Jurkat, Clone E6-1 (cell line): ENCODE measurements at regions not wholly inside any gene's neighbourhood (a gene's known extent, or its start where the extent isn't known, plus 50 kb on each side); places are given as distances from the start of the nearest gene placed in this dataset.

Experiments used
- DNase-seq: peaks from one replicate; pipeline ENCODE4 v3.0.0-alpha.2; 2011; ENCODE audit warnings: low read depth, low spot score
- H3K4me3 ChIP-seq: 2 replicates; pipeline ENCODE4 v1.5.1; 2011; ENCODE audit warnings: mild to moderate bottlenecking, low read length, control low read depth, moderate library complexity

DNA sequence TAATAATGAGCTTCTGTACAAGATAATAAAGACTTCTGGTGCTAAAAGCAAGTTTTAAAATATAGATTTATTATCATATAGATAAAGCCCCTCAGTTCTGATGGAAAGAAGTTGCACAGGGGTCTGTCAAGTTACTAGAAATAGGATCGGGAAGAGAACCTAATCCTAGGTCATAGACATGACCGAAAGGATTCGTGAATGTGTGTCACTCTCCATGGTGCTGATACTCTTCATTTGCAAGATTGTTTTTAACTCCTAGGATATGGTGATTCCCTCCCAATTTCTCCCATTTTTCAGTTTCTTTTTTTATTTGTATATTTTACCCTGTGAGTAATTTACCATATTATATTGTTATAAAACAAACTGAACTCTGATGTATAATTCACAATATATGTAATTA lies 58.9 kb upstream of the CTNNA2 start:
- H3K4me3 ChIP-seq = no peak overlapping the region
- DNase-seq = peak; percentile 3

DNA sequence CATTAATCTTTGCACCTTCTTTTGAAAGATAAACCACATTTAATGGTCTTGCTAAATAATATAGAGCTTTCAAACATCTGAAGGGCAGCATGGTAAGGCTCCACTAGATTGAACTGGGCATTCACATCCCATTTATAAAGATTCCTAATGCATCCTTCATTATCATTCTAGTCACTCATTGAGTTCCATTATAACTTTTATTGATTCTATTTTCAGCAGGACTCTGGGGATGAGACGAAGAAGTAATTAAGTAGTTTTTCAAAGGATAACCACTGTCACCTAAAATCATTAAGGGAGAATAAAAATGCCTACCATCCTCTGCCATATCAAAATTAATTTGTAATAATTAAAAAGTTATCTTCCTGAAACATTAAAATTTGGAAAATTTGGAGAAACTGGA lies 60.2 kb upstream of the CTNNA2 start:
- H3K4me3 ChIP-seq = no peak overlapping the region
- no peak for DNase-seq

DNA sequence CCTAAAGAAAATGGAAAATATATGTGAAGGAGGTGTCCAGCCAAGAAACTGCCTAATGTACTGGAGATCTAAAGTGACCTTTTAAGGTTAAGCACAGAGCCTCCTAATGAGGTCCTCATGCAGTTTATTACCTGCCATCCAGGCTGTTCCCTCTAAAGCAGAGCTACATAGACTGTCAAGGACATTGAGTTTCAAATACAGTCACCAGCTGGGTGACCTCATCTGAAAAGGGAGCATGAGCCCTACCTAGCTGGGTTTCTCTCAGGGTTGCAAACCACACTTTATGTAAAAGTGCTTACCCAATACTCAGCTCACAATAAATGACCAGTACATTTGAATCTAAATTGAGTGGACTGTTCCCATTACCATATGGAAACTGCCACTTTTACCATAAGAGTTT lies 65.4 kb upstream of the CTNNA2 start:
- DNase-seq = no peak
- no peak overlapping the region for H3K4me3 ChIP-seq

- DNase-seq = no peak
- no peak overlapping the region for H3K4me3 ChIP-seq
Observed at GRCh38 chr2:79446313-79446712, 66.5 kb upstream of the CTNNA2 start.

DNA sequence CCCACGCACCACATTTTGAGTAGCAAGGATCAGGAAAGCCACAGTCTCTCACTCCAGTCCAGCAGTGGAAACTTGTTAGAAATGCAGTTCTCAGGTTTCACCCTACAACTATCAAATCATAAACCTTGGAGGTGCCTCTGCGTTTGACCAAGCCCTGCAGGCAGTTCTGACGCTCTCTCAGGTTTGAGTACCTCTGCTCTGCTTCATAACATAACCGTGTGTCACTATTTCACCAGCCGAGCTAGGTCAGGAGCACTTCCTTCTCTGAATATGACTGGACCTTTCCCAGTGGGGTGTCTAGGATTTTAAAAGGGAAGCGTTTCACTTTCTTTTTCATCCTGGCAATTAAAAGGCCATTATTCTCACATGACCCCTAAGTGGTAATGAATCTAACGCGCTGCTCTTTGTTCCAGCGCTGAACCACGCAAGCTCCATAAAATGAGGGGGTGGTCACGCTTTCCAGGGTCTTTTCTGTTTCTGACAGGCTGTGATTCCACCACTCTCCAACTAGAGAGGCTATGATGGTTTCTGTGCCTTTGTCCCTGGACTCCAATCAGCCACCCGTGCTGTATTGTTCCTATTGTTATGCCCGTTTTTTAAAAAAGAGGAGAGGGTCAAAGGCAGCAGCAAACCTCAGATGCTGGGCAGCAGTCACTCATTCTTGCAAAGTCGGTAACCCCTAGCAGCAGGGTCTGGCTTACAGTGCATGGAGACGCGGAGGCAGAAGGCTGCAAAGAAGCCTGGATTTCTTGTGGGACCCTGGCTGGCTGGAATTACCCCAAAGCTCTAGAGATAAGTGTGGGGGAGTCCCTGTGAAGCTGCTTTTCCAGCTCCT lies 75.2 kb upstream of the CTNNA2 start:
- no peak overlapping the region for H3K4me3 ChIP-seq
- DNase-seq = no peak

DNA sequence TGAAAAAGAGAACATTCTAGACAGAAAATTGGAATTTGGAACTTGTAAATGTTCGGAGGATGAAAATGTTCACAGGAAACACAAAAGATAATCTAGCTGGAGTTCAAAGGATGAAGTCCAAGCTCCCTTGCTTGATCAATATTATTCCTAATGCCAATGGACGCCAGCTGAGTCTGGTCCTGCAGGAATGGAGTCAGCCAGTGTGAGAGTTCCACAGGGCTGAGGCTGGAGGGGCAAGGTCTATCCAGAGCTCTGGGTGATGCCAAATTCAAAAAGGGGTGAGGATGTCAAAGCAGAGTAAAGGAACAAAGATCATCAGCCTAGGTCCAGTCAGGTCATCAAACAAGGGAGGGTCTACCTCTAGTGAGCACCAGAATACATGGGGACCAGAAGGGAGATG lies 78.5 kb upstream of the CTNNA2 start:
- H3K4me3 ChIP-seq = no peak overlapping the region
- DNase-seq = no peak

GRCh38 chr2:79432731-79433146 lies 80.1 kb upstream of the CTNNA2 start:
- DNase-seq = no peak
- H3K4me3 ChIP-seq = no peak overlapping the region

GRCh38 chr2:79428745-79429144 lies 84.1 kb upstream of the CTNNA2 start:
- H3K4me3 ChIP-seq = no peak overlapping the region
- no peak for DNase-seq

DNA sequence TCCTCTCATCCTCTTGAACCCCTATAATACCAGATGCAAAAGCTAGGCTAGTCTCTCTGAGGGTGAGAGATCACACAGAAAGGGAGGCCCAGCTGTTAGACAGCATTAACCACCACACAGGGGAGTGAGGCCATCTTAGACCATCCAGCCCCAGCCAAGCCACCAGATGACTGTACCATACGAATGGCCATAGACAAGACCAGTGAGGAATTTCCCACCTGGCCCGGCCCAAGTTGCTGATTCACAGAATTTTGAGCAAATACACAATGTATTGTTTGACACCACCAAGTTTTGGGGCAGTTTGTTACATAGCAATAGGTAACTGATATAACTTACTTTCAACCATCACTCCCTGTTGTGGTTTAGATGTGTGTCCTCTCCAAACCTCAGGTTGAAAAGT lies 98.2 kb upstream of the CTNNA2 start:
- no peak for DNase-seq
- H3K4me3 ChIP-seq = no peak overlapping the region

GRCh38 chr2:79394485-79394859 lies 118.4 kb upstream of the CTNNA2 start:
- DNase-seq = no peak
- no peak overlapping the region for H3K4me3 ChIP-seq

DNA sequence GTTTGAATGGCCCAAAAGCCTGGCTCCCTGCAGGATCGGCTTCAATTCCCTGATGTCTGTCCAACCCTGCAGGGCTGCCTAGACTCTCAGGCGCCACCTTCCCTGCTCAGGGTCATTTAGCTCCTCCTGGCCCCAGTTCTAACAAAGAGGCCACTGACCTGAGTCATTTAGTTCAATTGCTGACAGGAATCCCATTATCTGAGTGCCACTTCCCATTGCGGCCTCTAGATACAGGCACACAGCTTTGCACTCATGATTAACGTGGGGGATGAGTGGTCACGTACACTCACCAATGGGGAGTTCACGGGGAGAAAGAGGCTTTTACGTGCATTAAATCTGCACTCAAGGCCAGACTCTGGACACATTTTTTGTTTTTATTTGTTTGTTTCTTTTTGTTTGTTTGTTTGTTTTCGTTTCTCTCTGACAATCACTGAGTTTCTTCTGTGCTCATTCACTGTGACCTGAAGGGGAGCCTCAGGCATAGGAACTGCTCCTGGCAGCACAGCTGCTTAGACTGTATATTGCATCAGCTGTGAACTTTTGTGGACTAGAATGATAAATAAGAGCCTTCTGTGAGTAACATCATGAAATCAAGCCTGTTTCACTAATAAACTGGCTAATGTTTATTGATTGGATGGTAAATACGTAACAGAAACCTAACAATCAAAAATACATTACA lies 118.9 kb upstream of the CTNNA2 start:
- DNase-seq = no peak
- no peak overlapping the region for H3K4me3 ChIP-seq

- no peak for DNase-seq
Observed at GRCh38 chr2:79393107-79393685, 119.7 kb upstream of the CTNNA2 start.

GRCh38 chr2:79389481-79389880 lies 123.4 kb upstream of the CTNNA2 start:
- no peak overlapping the region for H3K4me3 ChIP-seq
- no peak for DNase-seq

More at GRCh38 chr2:79393107-79393685, 119.7 kb upstream of the CTNNA2 start:
- no peak overlapping the region for H3K4me3 ChIP-seq

- H3K4me3 ChIP-seq = no peak overlapping the region
- no peak for DNase-seq
Observed at GRCh38 chr2:79388024-79388423, 124.8 kb upstream of the CTNNA2 start.

DNA sequence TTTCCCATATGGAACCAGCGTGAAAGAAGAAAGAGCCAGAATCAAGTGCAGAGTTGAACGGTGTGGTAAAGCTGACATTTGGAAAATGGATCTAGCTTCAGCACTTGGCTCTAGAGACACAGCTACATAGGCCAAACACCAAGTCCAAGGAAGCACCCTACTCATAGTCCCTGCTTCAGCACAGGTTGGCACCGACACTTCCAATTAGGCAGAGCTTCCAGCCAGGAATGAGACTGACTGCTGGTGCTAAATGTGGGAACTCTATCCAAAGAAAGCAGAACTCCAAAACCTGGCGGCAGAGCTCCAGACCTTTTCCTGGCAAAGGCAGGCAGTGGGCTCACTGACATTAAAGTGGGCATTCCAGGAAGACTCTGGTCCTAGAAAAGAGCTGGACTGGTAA lies 125.4 kb upstream of the CTNNA2 start:
- H3K4me3 ChIP-seq = no peak overlapping the region
- no peak for DNase-seq

DNA sequence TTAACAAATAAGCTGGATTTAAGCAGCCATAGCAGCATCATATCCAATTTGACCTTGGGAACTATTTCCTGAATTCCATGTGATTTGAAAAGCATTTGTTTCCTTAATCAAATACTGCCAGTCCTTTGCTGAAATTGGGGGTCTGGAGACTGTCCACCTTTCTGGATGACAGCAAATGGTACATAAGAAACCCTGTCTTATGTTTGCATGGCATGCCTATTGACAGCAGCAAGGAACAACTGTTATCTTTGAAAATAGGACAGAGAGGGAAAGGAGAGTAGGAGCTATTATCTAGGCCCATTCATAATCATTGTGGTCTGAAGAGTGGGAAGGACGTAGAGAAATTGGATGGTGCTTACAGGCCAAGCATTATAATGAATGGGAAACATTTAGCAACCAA lies 129.2 kb upstream of the CTNNA2 start:
- no peak overlapping the region for H3K4me3 ChIP-seq
- DNase-seq = no peak

DNA sequence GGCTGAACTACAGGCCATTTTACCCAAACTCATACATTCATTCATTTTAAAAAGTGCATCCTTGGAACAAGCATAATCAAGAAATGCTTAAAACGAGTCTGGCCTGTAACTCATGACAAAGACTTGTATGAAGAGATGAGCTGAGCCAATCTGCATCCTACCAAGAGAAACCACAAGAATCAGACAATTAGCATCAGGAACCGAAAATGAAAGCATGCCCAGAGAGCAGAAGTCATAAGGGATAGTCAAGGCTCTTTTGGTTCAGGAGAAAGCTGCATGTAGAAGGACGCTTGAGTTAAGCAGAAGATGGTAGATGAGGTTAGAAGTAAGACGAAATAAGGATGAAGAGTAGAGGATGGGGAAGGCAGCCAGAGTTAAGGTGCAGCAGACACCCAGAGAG lies 137.0 kb upstream of the CTNNA2 start:
- H3K4me3 ChIP-seq = no peak overlapping the region
- peak; percentile 11 for DNase-seq

DNA sequence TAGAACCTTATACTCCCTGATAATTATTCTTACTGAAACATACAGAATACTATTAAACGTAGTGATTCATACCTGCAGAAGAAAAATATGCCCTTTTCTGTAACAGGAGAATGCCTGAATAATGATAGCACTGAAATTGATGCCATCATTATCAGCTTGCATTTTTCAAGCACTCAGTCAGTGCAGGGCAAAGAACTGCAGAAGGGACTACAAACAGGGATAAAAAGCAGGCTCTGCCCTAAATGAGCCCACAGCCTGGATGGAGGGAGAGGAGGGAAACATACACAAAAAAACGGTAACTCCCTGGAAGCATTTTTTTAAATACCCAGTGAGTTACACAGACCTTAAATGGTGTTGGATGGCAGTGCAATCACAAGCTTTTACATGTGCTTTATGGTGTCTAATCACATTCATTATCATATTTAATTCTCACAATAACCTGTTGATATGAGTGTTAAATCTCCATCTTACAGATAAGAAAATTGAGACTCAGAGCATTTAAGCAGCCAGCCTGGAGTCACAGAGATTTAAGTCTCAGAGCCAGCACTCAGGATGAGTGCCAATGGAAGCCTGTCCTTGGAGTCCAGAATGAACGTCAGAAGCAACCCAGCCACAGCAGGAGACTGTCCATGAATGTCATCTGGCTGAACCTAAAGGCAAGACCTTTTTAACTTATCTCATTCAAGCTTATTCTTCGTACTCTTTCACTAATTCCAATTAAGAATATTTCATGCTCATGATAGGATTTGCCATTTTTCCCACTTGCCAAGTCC lies 139.3 kb upstream of the CTNNA2 start:
- no peak overlapping the region for H3K4me3 ChIP-seq
- DNase-seq = no peak

GRCh38 chr2:79370976-79371538 lies 141.8 kb upstream of the CTNNA2 start:
- H3K4me3 ChIP-seq = no peak overlapping the region
- no peak for DNase-seq
